Endothelial cell of umbilical vein (primary cell): ENCODE measurements at regions not wholly inside any gene's neighbourhood (a gene's known extent, or its start where the extent isn't known, plus 50 kb on each side); places are given as distances from the start of the nearest gene placed in this dataset.

Source experiments
- BruUV-seq: library from RNA; stranded (reverse); fragments of 400-500 nt; replicated peaks from 2 replicates; lab custom pipeline; 2021; lab: Mats Ljungman, UMichigan
- CTCF ChIA-PET: fragments of 300-600, 350-600 bp; sonication (Branson Sonifier 250); formaldehyde crosslinking; loops from one replicate; lab custom pipeline; 2021; ENCODE audit warnings: antibody characterized with exemption, inconsistent platforms; lab: Charles Lee
- POLR2A ChIA-PET: fragments of 300-600, 350-600 bp; sonication (Branson Sonifier 250); formaldehyde crosslinking; loops from one replicate; lab custom pipeline; 2021; ENCODE audit warnings: antibody characterized with exemption, inconsistent platforms; lab: Charles Lee
- DNase-seq: peaks from one replicate; pipeline ENCODE4 v3.0.0-alpha.2; 2011; ENCODE audit warnings: low read depth, low spot score
- FAIRE-seq: peaks from 2 replicates; lab custom pipeline; 2011; peaks lifted over from hg19 to GRCh38; lab: Jason Lieb, UNC
- H2AFZ ChIP-seq: 2 replicates; pipeline ENCODE4 v1.6.0; 2012; ENCODE audit warnings: low read depth, low read length, control low read depth, inconsistent platforms
- H3K27ac ChIP-seq: 2 replicates; pipeline ENCODE4 v1.5.1; 2011; ENCODE audit warnings: low read depth, mild to moderate bottlenecking, control low read depth, low read length, moderate library complexity; ENCODE audit not compliant: insufficient read depth
- H3K27me3 ChIP-seq, 2 experiments: 2 replicates each; pipeline versions ENCODE4 v1.6.0 to v1.6.1; 2011; ENCODE audit warnings: low read length in 2 of 2, mixed read lengths in 1 of 2; ENCODE audit not compliant: control insufficient read depth in 2 of 2, insufficient read depth in 2 of 2
- H3K36me3 ChIP-seq, 2 experiments: 2 replicates in 1 of 2; 3 replicates in 1 of 2; pipeline ENCODE4 v1.5.1; 2011; ENCODE audit warnings: low read length in 2 of 2, mild to moderate bottlenecking in 1 of 2, moderate library complexity in 1 of 2; ENCODE audit not compliant: control insufficient read depth in 2 of 2, insufficient read depth in 2 of 2; ENCODE audit errors: extremely low read depth in 1 of 2
- H3K4me1 ChIP-seq: 3 replicates; pipeline ENCODE4 v1.5.1; 2011; ENCODE audit warnings: mild to moderate bottlenecking, low read length; ENCODE audit not compliant: control insufficient read depth, insufficient read depth; ENCODE audit errors: extremely low read depth
- H3K4me2 ChIP-seq: 2 replicates; pipeline ENCODE4 v1.6.1; 2011; ENCODE audit warnings: low read length, control low read depth, mixed read lengths; ENCODE audit not compliant: insufficient read depth
- H3K4me3 ChIP-seq, 3 experiments: fragments of 200-600 bp in 1 of 3; sonication (generic), shearing (Covaris generic) in 1 of 3; replicated peaks in 1 of 3; 2 replicates each; pipeline ENCODE4 v1.5.1; 2011 to 2016; ENCODE audit warnings: control low read depth in 3 of 3, low read length in 3 of 3, mild to moderate bottlenecking in 2 of 3, inconsistent platforms in 1 of 3, low read depth in 1 of 3, moderate library complexity in 1 of 3; ENCODE audit not compliant: insufficient read depth in 1 of 3
- H3K79me2 ChIP-seq: 2 replicates; pipeline ENCODE4 v1.6.0; 2012; ENCODE audit warnings: low read length, inconsistent platforms; ENCODE audit not compliant: control insufficient read depth, insufficient read depth
- H3K9ac ChIP-seq: replicated peaks from 2 replicates; pipeline ENCODE3; 2011; ENCODE audit warnings: low read length, control low read depth; ENCODE audit not compliant: insufficient read depth; ENCODE audit errors: extremely low read depth
- H3K9me1 ChIP-seq: replicated peaks from 3 replicates; pipeline ENCODE4 v1.6.0; 2011; ENCODE audit warnings: mild to moderate bottlenecking, low read length; ENCODE audit not compliant: control insufficient read depth, insufficient read depth; ENCODE audit errors: extremely low read depth
- H3K9me3 ChIP-seq: replicated peaks from 2 replicates; pipeline ENCODE4 v1.5.1; 2012; ENCODE audit warnings: low read length, inconsistent platforms; ENCODE audit not compliant: control insufficient read depth, insufficient read depth
- H4K20me1 ChIP-seq: replicated peaks from 2 replicates; pipeline ENCODE3; 2011; ENCODE audit warnings: mild to moderate bottlenecking, low read length; ENCODE audit not compliant: control insufficient read depth, insufficient read depth; ENCODE audit errors: extremely low read depth
- EZH2 ChIP-seq: IDR thresholded peaks from 2 replicates; pipeline ENCODE4 v1.6.1; 2012; ENCODE audit warnings: borderline replicate concordance, low read depth, mild to moderate bottlenecking, moderate library complexity, low read length, inconsistent platforms; ENCODE audit not compliant: severe bottlenecking
- FOS ChIP-seq: IDR thresholded peaks from 2 replicates; pipeline ENCODE4 v1.6.1; 2011; ENCODE audit warnings: mild to moderate bottlenecking, low read length, moderate library complexity, borderline replicate concordance; ENCODE audit not compliant: insufficient read depth
- GATA2 ChIP-seq: IDR thresholded peaks from 2 replicates; pipeline ENCODE4 v1.7.0; 2011; ENCODE audit warnings: low read depth, mild to moderate bottlenecking, moderate library complexity, mixed read lengths, low read length; ENCODE audit not compliant: insufficient read length, insufficient read depth
- JUN ChIP-seq: IDR thresholded peaks from 2 replicates; pipeline ENCODE4 v1.6.1; 2011; ENCODE audit warnings: borderline replicate concordance, low read depth; ENCODE audit not compliant: insufficient read length, insufficient read depth
- MYC ChIP-seq: IDR thresholded peaks from one replicate; pipeline ENCODE4 v1.6.1; 2011; ENCODE audit warnings: mild to moderate bottlenecking, low read depth, low read length
- POLR2A ChIP-seq: IDR thresholded peaks from 2 replicates; pipeline ENCODE4 v1.6.1; 2012; ENCODE audit warnings: low read depth, mild to moderate bottlenecking, control low read depth, low read length
- POLR2AphosphoS5 ChIP-seq: IDR thresholded peaks from 2 replicates; pipeline ENCODE4 v1.6.1; 2012; ENCODE audit warnings: low read depth, mild to moderate bottlenecking, control low read depth, low read length, moderate library complexity; ENCODE audit not compliant: insufficient read depth
- dilution Hi-C: fragments of 300-500 bp; cut with MboI; formaldehyde crosslinking; loops from one replicate; pipeline ENCODE4 v1.15.0; 2019; ENCODE audit warnings: low sequenced_read_pairs; ENCODE audit not compliant: extremely low pct_ligation_motif_present
- intact Hi-C: fragments of 100-400 bp; cut with micrococcal nuclease; formaldehyde crosslinking; loops from one replicate; pipeline ENCODE4 v1.10.0; 2022
- TF ChIP-seq, protein P1 (sequence below), 2 donors: IDR thresholded peaks; 1 replicate in 1 of 2; 2 replicates in 1 of 2; pipeline ENCODE4 v1.5.1; 2011; ENCODE audit warnings: low read length in 2 of 2, mild to moderate bottlenecking in 2 of 2, moderate library complexity in 2 of 2, control low read depth in 1 of 2, inconsistent platforms in 1 of 2, low read depth in 1 of 2; ENCODE audit not compliant: insufficient read depth in 1 of 2; ENCODE audit errors: extremely low read depth in 1 of 2
- TF ChIP-seq, protein P2 (sequence below): IDR thresholded peaks from 2 replicates; pipeline ENCODE4 v1.6.1; 2011; ENCODE audit not compliant: insufficient read depth, insufficient read length

DNA sequence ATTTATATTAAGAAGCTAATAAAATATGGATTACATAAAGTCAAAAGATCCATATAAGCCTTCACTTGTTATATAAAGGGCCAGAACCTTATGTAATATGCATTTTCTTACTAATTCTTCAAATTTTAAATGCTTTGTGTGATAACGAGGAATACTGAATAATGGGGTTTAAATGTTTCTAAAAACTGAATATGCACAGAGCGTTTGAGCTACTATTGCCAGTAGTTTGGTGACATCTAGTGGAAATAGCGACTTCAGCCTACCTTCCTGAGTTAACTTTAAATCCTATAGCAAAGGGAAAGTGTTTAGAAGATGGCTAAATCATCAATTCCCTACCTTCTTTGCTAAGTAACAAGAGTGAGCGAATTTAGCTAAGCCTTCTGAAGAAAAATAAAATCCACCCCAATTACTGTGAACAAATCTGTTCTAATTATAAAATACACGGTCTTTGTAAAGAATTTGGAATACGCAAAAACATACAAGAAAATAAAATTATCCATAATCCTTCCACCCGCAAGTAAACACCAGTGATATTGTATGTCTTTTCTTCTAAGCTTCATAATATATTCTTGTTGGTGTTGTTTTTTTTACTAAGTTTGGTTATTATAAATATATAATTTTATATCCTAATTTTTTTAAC lies 115.5 kb upstream of the G2E3 start:
- Histone ChIP-seq H3K36me3 (no peaks in the 10 kb centered on the region), H3K4me1 (no peaks in the 10 kb centered on the region), H2AFZ (no peak overlapping the region), H3K9me3 (no peaks in the 10 kb centered on the region), H3K4me2 (no peak overlapping the region), H3K27me3 (peaks cover 0 to 5% of the 10 kb centered on the region in 2 experiments), H3K27ac (no peak overlapping the region), H3K9me1 (no peaks in the 10 kb centered on the region), H3K9ac (no peak overlapping the region), H4K20me1 (no peaks in the 10 kb centered on the region), H3K4me3 (no peak overlapping the region), H3K79me2 (no peaks in the 10 kb centered on the region)
- BruUV-seq: no TSS peak
- ChIA-PET POLR2A (no interaction called here), CTCF (interaction anchor here (0.8 to 2.4 kb wide), 11 partner anchors 10 to 1692 kb away, joined by 3 to 27 read pairs (median 4); no protein-coding TSS in a partner anchor)
- dilution Hi-C loops (no loop called here), intact Hi-C loops (loop anchor here (2.0 to 5.0 kb wide), 2 partner anchors 66 to 895 kb away; no protein-coding TSS in a partner anchor)
- DNase-seq (peak; percentile 2), FAIRE-seq (no peak)
- TF ChIP-seq, protein P1, sequence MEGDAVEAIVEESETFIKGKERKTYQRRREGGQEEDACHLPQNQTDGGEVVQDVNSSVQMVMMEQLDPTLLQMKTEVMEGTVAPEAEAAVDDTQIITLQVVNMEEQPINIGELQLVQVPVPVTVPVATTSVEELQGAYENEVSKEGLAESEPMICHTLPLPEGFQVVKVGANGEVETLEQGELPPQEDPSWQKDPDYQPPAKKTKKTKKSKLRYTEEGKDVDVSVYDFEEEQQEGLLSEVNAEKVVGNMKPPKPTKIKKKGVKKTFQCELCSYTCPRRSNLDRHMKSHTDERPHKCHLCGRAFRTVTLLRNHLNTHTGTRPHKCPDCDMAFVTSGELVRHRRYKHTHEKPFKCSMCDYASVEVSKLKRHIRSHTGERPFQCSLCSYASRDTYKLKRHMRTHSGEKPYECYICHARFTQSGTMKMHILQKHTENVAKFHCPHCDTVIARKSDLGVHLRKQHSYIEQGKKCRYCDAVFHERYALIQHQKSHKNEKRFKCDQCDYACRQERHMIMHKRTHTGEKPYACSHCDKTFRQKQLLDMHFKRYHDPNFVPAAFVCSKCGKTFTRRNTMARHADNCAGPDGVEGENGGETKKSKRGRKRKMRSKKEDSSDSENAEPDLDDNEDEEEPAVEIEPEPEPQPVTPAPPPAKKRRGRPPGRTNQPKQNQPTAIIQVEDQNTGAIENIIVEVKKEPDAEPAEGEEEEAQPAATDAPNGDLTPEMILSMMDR (IDR thresholded peaks at IDR 0.05; ENCODE audit: extremely low read depth in 1 of 2, insufficient read depth in 1 of 2, low read depth in 1 of 2, low read length in 2 of 2): no peak

DNA sequence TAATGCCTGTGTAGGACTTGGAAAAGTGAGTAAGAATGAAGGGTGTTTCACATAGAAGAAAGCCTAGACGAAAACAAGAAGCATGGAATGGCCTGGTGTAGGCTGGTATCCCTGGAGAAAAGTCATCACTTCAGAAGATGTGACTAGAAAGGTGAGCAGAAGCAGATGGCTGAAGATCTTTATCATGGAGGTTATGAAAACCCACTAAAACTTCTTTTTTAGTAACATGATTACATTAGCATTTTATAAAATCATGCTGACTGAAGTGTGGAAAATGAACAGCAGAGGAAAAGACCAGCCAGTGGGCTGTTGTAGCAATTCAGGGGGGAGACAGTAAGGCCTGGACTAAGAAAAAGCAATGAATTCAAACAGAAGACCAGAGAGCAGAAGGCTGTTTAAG lies 114.5 kb upstream of the G2E3 start:
- ChIA-PET POLR2A (no interaction called here), CTCF (no interaction called here)
- FAIRE-seq (no peak), DNase-seq (no peak)
- no peak for TF ChIP-seq EZH2
- TF ChIP-seq, protein P1 (IDR thresholded peaks at IDR 0.05; ENCODE audit: extremely low read depth in 1 of 2, insufficient read depth in 1 of 2, low read depth in 1 of 2, low read length in 2 of 2): no peak
- no peak for TF ChIP-seq FOS
- no peak for TF ChIP-seq POLR2A
- TF ChIP-seq MYC: no peak
- TF ChIP-seq JUN: no peak
- TF ChIP-seq GATA2: no peak
- TF ChIP-seq, protein P2, sequence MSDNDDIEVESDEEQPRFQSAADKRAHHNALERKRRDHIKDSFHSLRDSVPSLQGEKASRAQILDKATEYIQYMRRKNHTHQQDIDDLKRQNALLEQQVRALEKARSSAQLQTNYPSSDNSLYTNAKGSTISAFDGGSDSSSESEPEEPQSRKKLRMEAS: no peak
- no peak for TF ChIP-seq POLR2AphosphoS5
- Histone ChIP-seq H2AFZ (no peak overlapping the region), H3K4me3 (no peak overlapping the region), H3K27ac (no peak overlapping the region), H3K4me1 (no peaks in the 10 kb centered on the region), H3K9me1 (no peaks in the 10 kb centered on the region), H3K27me3 (peaks cover 0 to 5% of the 10 kb centered on the region in 2 experiments), H3K9ac (no peak overlapping the region), H3K79me2 (no peaks in the 10 kb centered on the region), H3K36me3 (no peaks in the 10 kb centered on the region), H3K9me3 (no peaks in the 10 kb centered on the region), H4K20me1 (no peaks in the 10 kb centered on the region), H3K4me2 (no peak overlapping the region)
- intact Hi-C loops: loop anchor here (5.0 kb wide), 1 partner anchor 67 kb away; no protein-coding TSS in a partner anchor
- no TSS peak for BruUV-seq
- dilution Hi-C loops: no loop called here
